HEK293T (cell line): ENCODE measurements at regions not wholly inside any gene's neighbourhood (a gene's known extent, or its start where the extent isn't known, plus 50 kb on each side); places are given as distances from the start of the nearest gene placed in this dataset.

Source experiments
- ARNT ChIP-seq: fragments of 450-650 bp; IDR thresholded peaks from 2 replicates; pipeline ENCODE4 v1.6.1; 2017; ENCODE audit warnings: mild to moderate bottlenecking
- BHLHE40 ChIP-seq: fragments of 450-650 bp; IDR thresholded peaks from 2 replicates; pipeline ENCODE4 v1.6.1; 2016; ENCODE audit warnings: mild to moderate bottlenecking, moderate library complexity, borderline replicate concordance
- CTBP1 ChIP-seq: fragments of 450-650 bp; IDR thresholded peaks from 2 replicates; pipeline ENCODE4 v1.6.1; 2016; ENCODE audit warnings: borderline replicate concordance
- ELF4 ChIP-seq: fragments of 450-650 bp; IDR thresholded peaks from 2 replicates; pipeline ENCODE4 v1.6.1; 2017; ENCODE audit warnings: antibody characterized with exemption
- FOXA1 ChIP-seq: fragments of 450-650 bp; IDR thresholded peaks from 2 replicates; pipeline ENCODE4 v1.6.1; 2016; ENCODE audit warnings: mild to moderate bottlenecking
- FOXK2 ChIP-seq: fragments of 450-650 bp; IDR thresholded peaks from 2 replicates; pipeline ENCODE4 v1.6.1; 2016; ENCODE audit warnings: mild to moderate bottlenecking
- FOXM1 ChIP-seq: fragments of 450-650 bp; IDR thresholded peaks from 2 replicates; pipeline ENCODE4 v1.6.1; 2017; ENCODE audit warnings: mild to moderate bottlenecking, borderline replicate concordance
- LEF1 ChIP-seq: fragments of 450-650 bp; IDR thresholded peaks from 2 replicates; pipeline ENCODE4 v1.6.1; 2017; ENCODE audit warnings: mild to moderate bottlenecking, borderline replicate concordance
- NFRKB ChIP-seq: fragments of 450-650 bp; IDR thresholded peaks from 2 replicates; pipeline ENCODE4 v1.6.1; 2016; ENCODE audit warnings: mild to moderate bottlenecking, moderate library complexity
- PKNOX1 ChIP-seq: fragments of 450-650 bp; IDR thresholded peaks from 2 replicates; pipeline ENCODE4 v1.6.1; 2016
- SP1 ChIP-seq: fragments of 450-650 bp; IDR thresholded peaks from 2 replicates; pipeline ENCODE4 v1.6.1; 2017
- SUZ12 ChIP-seq: fragments of 450-650 bp; IDR thresholded peaks from 2 replicates; pipeline ENCODE4 v1.6.1; 2016; ENCODE audit warnings: mild to moderate bottlenecking
- TARDBP ChIP-seq: fragments of 450-650 bp; IDR thresholded peaks from 2 replicates; pipeline ENCODE4 v1.6.1; 2016

GRCh38 chr3:189507856-189508255 lies 123.3 kb upstream of the TP63 start:
- TF ChIP-seq FOXA1 (no peak), FOXM1 (no peak), ELF4 (no peak), NFRKB (no peak), BHLHE40 (no peak), SUZ12 (no peak), SP1 (no peak), FOXK2 (no peak), CTBP1 (no peak), PKNOX1 (no peak), TARDBP (no peak), LEF1 (no peak), ARNT (no peak)
